ENCODE measurements at regions not wholly inside any gene's neighbourhood (a gene's known extent, or its start where the extent isn't known, plus 50 kb on each side); places are given as distances from the start of the nearest gene placed in this dataset.

DNA sequence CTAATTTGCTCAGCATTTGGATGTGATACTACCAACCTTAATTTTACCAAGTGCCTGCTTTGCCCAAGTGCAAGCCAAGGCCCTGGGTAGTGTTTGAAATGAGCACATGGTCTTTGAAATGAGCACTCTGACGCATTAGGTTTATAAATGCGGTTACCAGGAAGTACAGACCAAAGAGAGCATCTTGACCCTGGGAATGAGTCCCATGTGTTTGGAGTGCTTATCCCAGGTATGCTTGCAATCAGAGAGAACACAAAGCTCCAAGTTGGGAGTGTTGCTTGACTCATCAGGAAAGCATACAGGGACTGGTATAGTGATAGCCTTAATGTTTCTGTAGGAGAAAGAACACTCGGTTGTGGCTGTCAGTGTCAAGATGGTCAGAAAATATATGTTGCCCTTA, 203.6 kb upstream of the MAMLD1 start:
- no peak overlapping the region for H3K4me2 ChIP-seq (ENCODE audit: low read length, poor library complexity, severe bottlenecking)
- no peak overlapping the region for H3K23ac ChIP-seq (ENCODE audit: low read length in 2 of 2)
- H3K9ac ChIP-seq (ENCODE audit: low read length) = no peak overlapping the region
- no peak overlapping the region for H2BK120ac ChIP-seq (ENCODE audit: low read depth, low read length)
- no peaks in the 10 kb centered on the region for H3K36me3 ChIP-seq (ENCODE audit: control insufficient read depth in 1 of 2, insufficient read depth in 2 of 2, low read depth in 1 of 2, low read length in 2 of 2)
- H2AFZ ChIP-seq (ENCODE audit: low read depth, low read length) = no peak overlapping the region
- no peaks in the 10 kb centered on the region for H3K79me1 ChIP-seq (replicated peaks; ENCODE audit: low read length, poor library complexity, severe bottlenecking)
- no peaks in the 10 kb centered on the region for H3K9me3 ChIP-seq (ENCODE audit: control insufficient read depth, low read length)
- H2AK5ac ChIP-seq (ENCODE audit: low read length, severe bottlenecking) = no peak overlapping the region
- no peak overlapping the region for H2BK15ac ChIP-seq (ENCODE audit: low read depth, poor library complexity, severe bottlenecking)
- H3K14ac ChIP-seq (ENCODE audit: low read length in 2 of 2) = no peak overlapping the region
- H3K4me1 ChIP-seq (ENCODE audit: control insufficient read depth, insufficient read depth, low read depth, low read length) = peaks cover 12% of the 10 kb centered on the region
- H4K91ac ChIP-seq (ENCODE audit: low read length) = no peak overlapping the region
- H3K4me3 ChIP-seq (ENCODE audit: insufficient read depth in 1 of 2, low read depth in 1 of 2, low read length in 2 of 2) = no peak overlapping the region
- no peak overlapping the region for H2BK5ac ChIP-seq (ENCODE audit: low read depth, low read length, poor library complexity, severe bottlenecking)
- H3K18ac ChIP-seq (ENCODE audit: low read depth in 1 of 2, low read length in 2 of 2) = no peak overlapping the region
- no peak overlapping the region for H4K8ac ChIP-seq (ENCODE audit: low read length)
- no peak overlapping the region for H3K4ac ChIP-seq (ENCODE audit: low read depth in 1 of 2, low read length in 2 of 2)
- peaks cover 0 to 25% of the 10 kb centered on the region in 2 experiments for H3K27me3 ChIP-seq (ENCODE audit: control insufficient read depth in 1 of 2, insufficient read depth in 1 of 2, low read length in 2 of 2)
- H2BK12ac ChIP-seq (ENCODE audit: low read length in 2 of 2) = no peak overlapping the region
- DNase-seq = no peak
- WGBS = 92% methylated on average over 2 of the region's 3 CpGs
- no peak overlapping the region for H3K27ac ChIP-seq (ENCODE audit: low read length, poor library complexity, severe bottlenecking)

DNA sequence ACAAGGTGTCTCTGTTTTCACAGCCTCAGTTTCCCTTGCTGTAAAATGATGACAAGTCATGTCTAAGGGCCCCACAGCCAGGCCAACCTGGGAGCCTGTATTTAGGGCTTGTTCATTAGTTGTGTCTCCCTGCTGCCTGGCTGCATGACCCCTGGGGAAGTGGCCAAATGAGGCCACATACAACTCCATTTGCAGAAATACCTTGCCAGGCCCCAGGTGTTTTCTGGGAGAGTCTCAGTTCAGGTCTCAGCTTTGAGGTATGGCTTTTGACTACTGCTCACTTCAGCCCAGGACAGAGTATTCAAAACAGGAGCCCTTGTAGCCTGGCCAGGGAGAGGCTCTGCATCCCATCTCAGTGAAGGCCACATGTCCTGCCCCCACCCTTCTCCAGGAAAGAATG, 202.5 kb upstream of the MAMLD1 start:
- no peak overlapping the region for H3K9ac ChIP-seq (ENCODE audit: low read length)
- H3K9me3 ChIP-seq (ENCODE audit: control insufficient read depth, low read length) = no peaks in the 10 kb centered on the region
- H3K79me1 ChIP-seq (replicated peaks; ENCODE audit: low read length, poor library complexity, severe bottlenecking) = no peaks in the 10 kb centered on the region
- no peak overlapping the region for H2BK5ac ChIP-seq (ENCODE audit: low read depth, low read length, poor library complexity, severe bottlenecking)
- no peak overlapping the region for H3K27ac ChIP-seq (ENCODE audit: low read length, poor library complexity, severe bottlenecking)
- no peak overlapping the region for H4K91ac ChIP-seq (ENCODE audit: low read length)
- H2AFZ ChIP-seq (ENCODE audit: low read depth, low read length) = no peak overlapping the region
- H2AK5ac ChIP-seq (ENCODE audit: low read length, severe bottlenecking) = peak overlapping the region; percentile 42
- H2BK15ac ChIP-seq (ENCODE audit: low read depth, poor library complexity, severe bottlenecking) = no peak overlapping the region
- no peaks in the 10 kb centered on the region for H3K36me3 ChIP-seq (ENCODE audit: control insufficient read depth in 1 of 2, insufficient read depth in 2 of 2, low read depth in 1 of 2, low read length in 2 of 2)
- no peak overlapping the region for H3K4me3 ChIP-seq (ENCODE audit: insufficient read depth in 1 of 2, low read depth in 1 of 2, low read length in 2 of 2)
- no peak for DNase-seq
- no peak overlapping the region for H3K4me2 ChIP-seq (ENCODE audit: low read length, poor library complexity, severe bottlenecking)
- H3K23ac ChIP-seq (ENCODE audit: low read length in 2 of 2) = no peak overlapping the region
- no peak overlapping the region for H2BK12ac ChIP-seq (ENCODE audit: low read length in 2 of 2)
- peaks cover 10% of the 10 kb centered on the region for H3K4me1 ChIP-seq (ENCODE audit: control insufficient read depth, insufficient read depth, low read depth, low read length)
- no peak overlapping the region for H3K18ac ChIP-seq (ENCODE audit: low read depth in 1 of 2, low read length in 2 of 2)
- H3K4ac ChIP-seq (ENCODE audit: low read depth in 1 of 2, low read length in 2 of 2) = no peak overlapping the region
- no peak overlapping the region for H3K14ac ChIP-seq (ENCODE audit: low read length in 2 of 2)
- H4K8ac ChIP-seq (ENCODE audit: low read length) = no peak overlapping the region
- no peak overlapping the region for H2BK120ac ChIP-seq (ENCODE audit: low read depth, low read length)
- H3K27me3 ChIP-seq (ENCODE audit: control insufficient read depth in 1 of 2, insufficient read depth in 1 of 2, low read length in 2 of 2) = peaks cover 0 to 36% of the 10 kb centered on the region in 2 experiments

DNA sequence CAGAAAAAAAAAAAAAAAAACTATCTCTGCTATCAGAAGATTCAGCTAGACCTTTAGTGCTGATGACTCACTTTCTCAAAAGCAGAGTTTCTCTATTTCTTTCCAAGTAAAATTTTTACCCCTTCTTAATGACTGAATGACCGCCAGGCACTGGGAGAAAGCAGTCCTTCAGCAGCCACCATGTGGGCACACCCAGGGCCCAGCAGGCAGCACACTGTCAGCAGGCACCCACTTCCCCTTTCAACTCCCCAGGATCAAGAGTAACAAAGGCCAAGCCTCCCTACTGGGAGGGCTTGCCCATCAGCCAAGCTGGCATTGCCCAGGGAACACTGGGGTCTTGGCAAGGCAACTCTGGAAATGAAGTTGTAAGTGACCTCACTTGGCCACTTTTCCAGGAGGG, 201.9 kb upstream of the MAMLD1 start:
- Histone ChIP-seq H2BK120ac (ENCODE audit: low read depth, low read length) (no peak overlapping the region), H3K4me1 (ENCODE audit: control insufficient read depth, insufficient read depth, low read depth, low read length) (peaks cover 6% of the 10 kb centered on the region), H3K9me3 (ENCODE audit: control insufficient read depth, low read length) (no peaks in the 10 kb centered on the region), H3K14ac (ENCODE audit: low read length in 2 of 2) (no peak overlapping the region), H3K4me2 (ENCODE audit: low read length, poor library complexity, severe bottlenecking) (no peak overlapping the region), H2BK12ac (ENCODE audit: low read length in 2 of 2) (no peak overlapping the region), H2BK15ac (ENCODE audit: low read depth, poor library complexity, severe bottlenecking) (no peak overlapping the region), H4K91ac (ENCODE audit: low read length) (no peak overlapping the region), H3K36me3 (ENCODE audit: control insufficient read depth in 1 of 2, insufficient read depth in 2 of 2, low read depth in 1 of 2, low read length in 2 of 2) (no peaks in the 10 kb centered on the region), H3K27ac (ENCODE audit: low read length, poor library complexity, severe bottlenecking) (no peak overlapping the region), H3K4me3 (ENCODE audit: insufficient read depth in 1 of 2, low read depth in 1 of 2, low read length in 2 of 2) (no peak overlapping the region), H4K8ac (ENCODE audit: low read length) (no peak overlapping the region), H3K4ac (ENCODE audit: low read depth in 1 of 2, low read length in 2 of 2) (no peak overlapping the region), H2AK5ac (ENCODE audit: low read length, severe bottlenecking) (no peak overlapping the region), H2BK5ac (ENCODE audit: low read depth, low read length, poor library complexity, severe bottlenecking) (no peak overlapping the region), H3K79me1 (replicated peaks; ENCODE audit: low read length, poor library complexity, severe bottlenecking) (no peaks in the 10 kb centered on the region), H2AFZ (ENCODE audit: low read depth, low read length) (no peak overlapping the region), H3K9ac (ENCODE audit: low read length) (no peak overlapping the region), H3K18ac (ENCODE audit: low read depth in 1 of 2, low read length in 2 of 2) (no peak overlapping the region), H3K23ac (ENCODE audit: low read length in 2 of 2) (no peak overlapping the region), H3K27me3 (ENCODE audit: control insufficient read depth in 1 of 2, insufficient read depth in 1 of 2, low read length in 2 of 2) (peaks cover 0 to 37% of the 10 kb centered on the region in 2 experiments)
- DNase-seq = no peak
- 86% methylated on average over 1 of the region's 1 CpG for WGBS

DNA sequence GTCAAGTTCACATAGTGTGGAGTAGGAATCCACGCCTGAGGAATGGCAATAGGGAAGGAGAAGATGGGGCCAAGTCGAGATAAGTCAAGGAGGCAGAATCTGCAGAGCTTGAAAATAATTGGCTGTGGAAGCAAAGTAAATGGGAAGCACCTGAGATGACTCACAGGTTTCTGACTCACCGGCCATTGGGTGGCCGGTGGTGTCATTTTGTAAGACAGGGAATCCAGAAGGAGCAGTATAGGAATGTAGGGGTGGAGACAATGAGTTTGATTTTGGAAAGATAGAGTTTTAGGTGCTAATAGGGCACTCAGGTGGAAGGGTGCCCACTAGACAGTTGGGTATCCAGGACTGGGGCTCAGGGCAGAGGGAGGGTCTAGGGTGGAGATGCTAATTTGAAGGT, 201.0 kb upstream of the MAMLD1 start:
- Histone ChIP-seq H3K23ac (ENCODE audit: low read length in 2 of 2) (no peak overlapping the region), H3K27me3 (ENCODE audit: control insufficient read depth in 1 of 2, insufficient read depth in 1 of 2, low read length in 2 of 2) (peaks cover 0 to 44% of the 10 kb centered on the region in 2 experiments), H2BK15ac (ENCODE audit: low read depth, poor library complexity, severe bottlenecking) (no peak overlapping the region), H3K4me1 (ENCODE audit: control insufficient read depth, insufficient read depth, low read depth, low read length) (peaks cover 6% of the 10 kb centered on the region), H2BK12ac (ENCODE audit: low read length in 2 of 2) (no peak overlapping the region), H3K79me1 (replicated peaks; ENCODE audit: low read length, poor library complexity, severe bottlenecking) (no peaks in the 10 kb centered on the region), H3K14ac (ENCODE audit: low read length in 2 of 2) (no peak overlapping the region), H3K9ac (ENCODE audit: low read length) (no peak overlapping the region), H3K18ac (ENCODE audit: low read depth in 1 of 2, low read length in 2 of 2) (no peak overlapping the region), H2BK120ac (ENCODE audit: low read depth, low read length) (no peak overlapping the region), H3K4me2 (ENCODE audit: low read length, poor library complexity, severe bottlenecking) (no peak overlapping the region), H3K4me3 (ENCODE audit: insufficient read depth in 1 of 2, low read depth in 1 of 2, low read length in 2 of 2) (no peak overlapping the region), H2AFZ (ENCODE audit: low read depth, low read length) (no peak overlapping the region), H2AK5ac (ENCODE audit: low read length, severe bottlenecking) (no peak overlapping the region), H3K4ac (ENCODE audit: low read depth in 1 of 2, low read length in 2 of 2) (no peak overlapping the region), H3K27ac (ENCODE audit: low read length, poor library complexity, severe bottlenecking) (no peak overlapping the region), H3K9me3 (ENCODE audit: control insufficient read depth, low read length) (no peaks in the 10 kb centered on the region), H4K8ac (ENCODE audit: low read length) (no peak overlapping the region), H4K91ac (ENCODE audit: low read length) (no peak overlapping the region), H2BK5ac (ENCODE audit: low read depth, low read length, poor library complexity, severe bottlenecking) (no peak overlapping the region), H3K36me3 (ENCODE audit: control insufficient read depth in 1 of 2, insufficient read depth in 2 of 2, low read depth in 1 of 2, low read length in 2 of 2) (no peaks in the 10 kb centered on the region)
- no peak for DNase-seq
- WGBS = 60% methylated on average over 4 of the region's 4 CpGs
